SK-N-SH treated with all-trans-retinoic acid at 6 μM for 48 hours (cell line): ENCODE measurements at regions not wholly inside any gene's neighbourhood (a gene's known extent, or its start where the extent isn't known, plus 50 kb on each side); places are given as distances from the start of the nearest gene placed in this dataset.

Experiments
- ATAC-seq: fragments of 200-7000 bp; cut with Tn5 transposase; 3 replicates; pipeline ENCODE4 v1.9.1; 2020; ENCODE audit warnings: mild to moderate bottlenecking, moderate library complexity
- ARNTL ChIP-seq: fragments of 450-650 bp; formaldehyde crosslinking; IDR thresholded peaks from 2 replicates; pipeline ENCODE4 v1.5.0; 2020; ENCODE audit warnings: low read depth, mild to moderate bottlenecking, moderate library complexity, borderline replicate concordance
- BACH2 ChIP-seq: fragments of 250-450 bp; sonication (Bioruptor Pico); IDR thresholded peaks from 2 replicates; pipeline ENCODE4 v1.9.0; 2021; ENCODE audit warnings: mild to moderate bottlenecking, borderline replicate concordance
- CSDC2 ChIP-seq: fragments of 250-450 bp; sonication (Bioruptor Pico); IDR thresholded peaks from 2 replicates; pipeline ENCODE4 v1.5.0; 2020; ENCODE audit warnings: mild to moderate bottlenecking, moderate library complexity
- ESRRG ChIP-seq: fragments of 250-450 bp; sonication (Bioruptor Pico); IDR thresholded peaks from 2 replicates; pipeline ENCODE4 v1.6.1; 2021; ENCODE audit warnings: mild to moderate bottlenecking
- GLIS3 ChIP-seq: fragments of 250-450 bp; sonication (Bioruptor Pico); IDR thresholded peaks from 2 replicates; pipeline ENCODE4 v1.5.0; 2020; ENCODE audit warnings: mild to moderate bottlenecking, moderate library complexity
- ISL1 ChIP-seq: fragments of 250-450 bp; sonication (Bioruptor Pico); IDR thresholded peaks from 2 replicates; pipeline ENCODE4 v2.1.2; 2022; ENCODE audit warnings: mild to moderate bottlenecking, moderate library complexity
- RARB ChIP-seq: fragments of 250-450 bp; sonication (Bioruptor Pico); IDR thresholded peaks from 2 replicates; pipeline ENCODE4 v1.8.0; 2021; ENCODE audit warnings: mild to moderate bottlenecking, moderate library complexity
- SNAI2 ChIP-seq: fragments of 250-450 bp; sonication (Bioruptor Pico); IDR thresholded peaks from 2 replicates; pipeline ENCODE4 v1.5.0; 2020; ENCODE audit warnings: mild to moderate bottlenecking, moderate library complexity
- TCF4 ChIP-seq: fragments of 250-450 bp; sonication (Bioruptor Pico); IDR thresholded peaks from 2 replicates; pipeline ENCODE4 v1.8.0; 2021; ENCODE audit warnings: mild to moderate bottlenecking, moderate library complexity, borderline replicate concordance
- TOX ChIP-seq: fragments of 250-450 bp; sonication (Bioruptor Pico); IDR thresholded peaks from 2 replicates; pipeline ENCODE4 v1.8.0; 2021; ENCODE audit warnings: mild to moderate bottlenecking, moderate library complexity, borderline replicate concordance
- ZFP3 ChIP-seq: fragments of 250-450 bp; sonication (Bioruptor Pico); IDR thresholded peaks from 2 replicates; pipeline ENCODE4 v1.5.0; 2020; ENCODE audit warnings: mild to moderate bottlenecking, moderate library complexity
- ZFP30 ChIP-seq: fragments of 450-650 bp; formaldehyde crosslinking; IDR thresholded peaks from 2 replicates; pipeline ENCODE4 v1.5.0; 2022; ENCODE audit warnings: mild to moderate bottlenecking, moderate library complexity
- ZNF70 ChIP-seq: fragments of 450-650 bp; formaldehyde crosslinking; IDR thresholded peaks from 2 replicates; pipeline ENCODE4 v1.5.0; 2020; ENCODE audit warnings: mild to moderate bottlenecking, moderate library complexity
- TF ChIP-seq, protein P1 (sequence below): fragments of 250-450 bp; sonication (Bioruptor Pico); IDR thresholded peaks from 2 replicates; pipeline ENCODE4 v1.5.0; 2020; ENCODE audit warnings: mild to moderate bottlenecking, moderate library complexity
- TF ChIP-seq, protein P2 (sequence below): fragments of 250-450 bp; sonication (Bioruptor Pico); IDR thresholded peaks from 2 replicates; pipeline ENCODE4 v1.5.1; 2020; ENCODE audit warnings: low read depth, mild to moderate bottlenecking, moderate library complexity
- TF ChIP-seq, protein P3 (sequence below): fragments of 250-450 bp; sonication (Bioruptor Pico); IDR thresholded peaks from 2 replicates; pipeline ENCODE4 v1.8.0; 2021; ENCODE audit warnings: low read depth, mild to moderate bottlenecking, moderate library complexity, borderline replicate concordance
- TF ChIP-seq, protein P4 (sequence below): fragments of 250-450 bp; sonication (Bioruptor Pico); IDR thresholded peaks from 2 replicates; pipeline ENCODE4 v1.8.0; 2020; ENCODE audit warnings: mild to moderate bottlenecking, moderate library complexity, borderline replicate concordance
- TF ChIP-seq, protein P5 (sequence below): fragments of 250-450 bp; sonication (Bioruptor Pico); IDR thresholded peaks from 2 replicates; pipeline ENCODE4 v1.5.1; 2021; ENCODE audit warnings: mild to moderate bottlenecking, moderate library complexity

DNA sequence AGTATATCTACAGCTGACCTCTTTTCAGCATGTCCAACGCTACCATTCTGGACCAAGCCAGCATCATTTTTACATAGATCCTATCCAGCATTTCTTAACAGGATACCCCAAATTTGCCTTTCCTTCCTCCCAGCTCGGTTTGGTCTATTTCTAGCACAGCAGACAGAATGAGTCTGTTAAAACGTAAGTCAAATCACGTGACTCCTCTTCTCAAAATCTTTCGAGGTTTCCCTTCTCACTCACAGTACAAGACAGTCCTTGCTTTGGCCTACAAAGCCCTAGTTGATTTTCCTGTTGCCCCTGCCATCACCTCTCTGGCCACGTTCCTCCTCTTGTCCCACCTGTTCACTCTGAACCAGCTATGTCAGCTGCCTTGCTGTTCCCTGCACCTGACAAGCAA, 711.7 kb downstream of the SORCS3 start:
- no peak for TF ChIP-seq ESRRG
- TF ChIP-seq, protein P1, sequence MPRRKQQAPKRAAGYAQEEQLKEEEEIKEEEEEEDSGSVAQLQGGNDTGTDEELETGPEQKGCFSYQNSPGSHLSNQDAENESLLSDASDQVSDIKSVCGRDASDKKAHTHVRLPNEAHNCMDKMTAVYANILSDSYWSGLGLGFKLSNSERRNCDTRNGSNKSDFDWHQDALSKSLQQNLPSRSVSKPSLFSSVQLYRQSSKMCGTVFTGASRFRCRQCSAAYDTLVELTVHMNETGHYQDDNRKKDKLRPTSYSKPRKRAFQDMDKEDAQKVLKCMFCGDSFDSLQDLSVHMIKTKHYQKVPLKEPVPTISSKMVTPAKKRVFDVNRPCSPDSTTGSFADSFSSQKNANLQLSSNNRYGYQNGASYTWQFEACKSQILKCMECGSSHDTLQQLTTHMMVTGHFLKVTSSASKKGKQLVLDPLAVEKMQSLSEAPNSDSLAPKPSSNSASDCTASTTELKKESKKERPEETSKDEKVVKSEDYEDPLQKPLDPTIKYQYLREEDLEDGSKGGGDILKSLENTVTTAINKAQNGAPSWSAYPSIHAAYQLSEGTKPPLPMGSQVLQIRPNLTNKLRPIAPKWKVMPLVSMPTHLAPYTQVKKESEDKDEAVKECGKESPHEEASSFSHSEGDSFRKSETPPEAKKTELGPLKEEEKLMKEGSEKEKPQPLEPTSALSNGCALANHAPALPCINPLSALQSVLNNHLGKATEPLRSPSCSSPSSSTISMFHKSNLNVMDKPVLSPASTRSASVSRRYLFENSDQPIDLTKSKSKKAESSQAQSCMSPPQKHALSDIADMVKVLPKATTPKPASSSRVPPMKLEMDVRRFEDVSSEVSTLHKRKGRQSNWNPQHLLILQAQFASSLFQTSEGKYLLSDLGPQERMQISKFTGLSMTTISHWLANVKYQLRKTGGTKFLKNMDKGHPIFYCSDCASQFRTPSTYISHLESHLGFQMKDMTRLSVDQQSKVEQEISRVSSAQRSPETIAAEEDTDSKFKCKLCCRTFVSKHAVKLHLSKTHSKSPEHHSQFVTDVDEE (CRISPR knock-in tag) = no peak
- TF ChIP-seq CSDC2 (CRISPR knock-in tag) = no peak
- TF ChIP-seq, protein P2, sequence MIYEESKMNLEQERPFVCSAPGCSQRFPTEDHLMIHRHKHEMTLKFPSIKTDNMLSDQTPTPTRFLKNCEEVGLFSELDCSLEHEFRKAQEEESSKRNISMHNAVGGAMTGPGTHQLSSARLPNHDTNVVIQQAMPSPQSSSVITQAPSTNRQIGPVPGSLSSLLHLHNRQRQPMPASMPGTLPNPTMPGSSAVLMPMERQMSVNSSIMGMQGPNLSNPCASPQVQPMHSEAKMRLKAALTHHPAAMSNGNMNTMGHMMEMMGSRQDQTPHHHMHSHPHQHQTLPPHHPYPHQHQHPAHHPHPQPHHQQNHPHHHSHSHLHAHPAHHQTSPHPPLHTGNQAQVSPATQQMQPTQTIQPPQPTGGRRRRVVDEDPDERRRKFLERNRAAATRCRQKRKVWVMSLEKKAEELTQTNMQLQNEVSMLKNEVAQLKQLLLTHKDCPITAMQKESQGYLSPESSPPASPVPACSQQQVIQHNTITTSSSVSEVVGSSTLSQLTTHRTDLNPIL = no peak
- no peak for TF ChIP-seq RARB (CRISPR knock-in tag)
- TF ChIP-seq TCF4 = no peak
- no peak for TF ChIP-seq TOX (CRISPR knock-in tag)
- TF ChIP-seq ZNF70 (CRISPR knock-in tag) = no peak
- TF ChIP-seq GLIS3 (CRISPR knock-in tag) = no peak
- no peak for TF ChIP-seq ZFP30 (CRISPR knock-in tag)
- no peak for TF ChIP-seq SNAI2 (CRISPR knock-in tag)
- no peak for TF ChIP-seq ZFP3
- TF ChIP-seq BACH2 (CRISPR knock-in tag) = no peak
- no peak for TF ChIP-seq ARNTL (CRISPR knock-in tag)
- no peak for ATAC-seq

DNA sequence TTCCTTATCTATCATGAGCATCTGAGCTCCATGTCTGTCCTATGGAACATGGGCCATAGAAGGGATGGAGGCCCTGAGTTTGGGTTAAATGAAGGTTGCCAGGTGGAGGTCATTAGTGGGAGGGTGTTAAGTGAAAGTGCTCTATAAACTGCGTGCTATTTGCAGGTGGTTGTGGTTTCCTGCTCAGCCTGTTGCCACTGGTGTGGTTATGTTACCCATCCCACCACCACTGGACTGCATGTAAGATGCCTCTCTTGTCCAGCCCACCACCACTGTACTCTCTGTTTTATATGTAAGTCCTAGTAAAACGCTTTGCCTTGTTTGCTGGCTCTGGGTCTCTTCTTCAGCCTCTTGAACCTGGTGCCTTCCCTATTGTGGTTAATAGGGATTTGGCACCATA, 711.2 kb downstream of the SORCS3 start:
- no peak for TF ChIP-seq TCF4
- TF ChIP-seq, protein P3, sequence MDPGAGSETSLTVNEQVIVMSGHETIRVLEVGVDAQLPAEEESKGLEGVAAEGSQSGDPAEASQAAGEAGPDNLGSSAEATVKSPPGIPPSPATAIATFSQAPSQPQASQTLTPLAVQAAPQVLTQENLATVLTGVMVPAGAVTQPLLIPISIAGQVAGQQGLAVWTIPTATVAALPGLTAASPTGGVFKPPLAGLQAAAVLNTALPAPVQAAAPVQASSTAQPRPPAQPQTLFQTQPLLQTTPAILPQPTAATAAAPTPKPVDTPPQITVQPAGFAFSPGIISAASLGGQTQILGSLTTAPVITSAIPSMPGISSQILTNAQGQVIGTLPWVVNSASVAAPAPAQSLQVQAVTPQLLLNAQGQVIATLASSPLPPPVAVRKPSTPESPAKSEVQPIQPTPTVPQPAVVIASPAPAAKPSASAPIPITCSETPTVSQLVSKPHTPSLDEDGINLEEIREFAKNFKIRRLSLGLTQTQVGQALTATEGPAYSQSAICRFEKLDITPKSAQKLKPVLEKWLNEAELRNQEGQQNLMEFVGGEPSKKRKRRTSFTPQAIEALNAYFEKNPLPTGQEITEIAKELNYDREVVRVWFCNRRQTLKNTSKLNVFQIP (CRISPR knock-in tag) = no peak
- TF ChIP-seq GLIS3 (CRISPR knock-in tag) = no peak
- TF ChIP-seq ESRRG = no peak
- TF ChIP-seq, protein P4, sequence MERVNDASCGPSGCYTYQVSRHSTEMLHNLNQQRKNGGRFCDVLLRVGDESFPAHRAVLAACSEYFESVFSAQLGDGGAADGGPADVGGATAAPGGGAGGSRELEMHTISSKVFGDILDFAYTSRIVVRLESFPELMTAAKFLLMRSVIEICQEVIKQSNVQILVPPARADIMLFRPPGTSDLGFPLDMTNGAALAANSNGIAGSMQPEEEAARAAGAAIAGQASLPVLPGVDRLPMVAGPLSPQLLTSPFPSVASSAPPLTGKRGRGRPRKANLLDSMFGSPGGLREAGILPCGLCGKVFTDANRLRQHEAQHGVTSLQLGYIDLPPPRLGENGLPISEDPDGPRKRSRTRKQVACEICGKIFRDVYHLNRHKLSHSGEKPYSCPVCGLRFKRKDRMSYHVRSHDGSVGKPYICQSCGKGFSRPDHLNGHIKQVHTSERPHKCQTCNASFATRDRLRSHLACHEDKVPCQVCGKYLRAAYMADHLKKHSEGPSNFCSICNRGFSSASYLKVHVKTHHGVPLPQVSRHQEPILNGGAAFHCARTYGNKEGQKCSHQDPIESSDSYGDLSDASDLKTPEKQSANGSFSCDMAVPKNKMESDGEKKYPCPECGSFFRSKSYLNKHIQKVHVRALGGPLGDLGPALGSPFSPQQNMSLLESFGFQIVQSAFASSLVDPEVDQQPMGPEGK (CRISPR knock-in tag) = no peak
- TF ChIP-seq, protein P5, sequence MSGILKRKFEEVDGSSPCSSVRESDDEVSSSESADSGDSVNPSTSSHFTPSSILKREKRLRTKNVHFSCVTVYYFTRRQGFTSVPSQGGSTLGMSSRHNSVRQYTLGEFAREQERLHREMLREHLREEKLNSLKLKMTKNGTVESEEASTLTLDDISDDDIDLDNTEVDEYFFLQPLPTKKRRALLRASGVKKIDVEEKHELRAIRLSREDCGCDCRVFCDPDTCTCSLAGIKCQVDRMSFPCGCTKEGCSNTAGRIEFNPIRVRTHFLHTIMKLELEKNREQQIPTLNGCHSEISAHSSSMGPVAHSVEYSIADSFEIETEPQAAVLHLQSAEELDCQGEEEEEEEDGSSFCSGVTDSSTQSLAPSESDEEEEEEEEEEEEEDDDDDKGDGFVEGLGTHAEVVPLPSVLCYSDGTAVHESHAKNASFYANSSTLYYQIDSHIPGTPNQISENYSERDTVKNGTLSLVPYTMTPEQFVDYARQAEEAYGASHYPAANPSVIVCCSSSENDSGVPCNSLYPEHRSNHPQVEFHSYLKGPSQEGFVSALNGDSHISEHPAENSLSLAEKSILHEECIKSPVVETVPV (CRISPR knock-in tag) = no peak
- TF ChIP-seq, protein P1 (CRISPR knock-in tag) = no peak
- TF ChIP-seq, protein P2 = no peak
- no peak for TF ChIP-seq TOX (CRISPR knock-in tag)
- TF ChIP-seq ISL1 (CRISPR knock-in tag) = no peak
- no peak for TF ChIP-seq CSDC2 (CRISPR knock-in tag)
- TF ChIP-seq, all 23 proteins: peak for 0
- no peak for ATAC-seq
